ENCODE measurements at regions not wholly inside any gene's neighbourhood (a gene's known extent, or its start where the extent isn't known, plus 50 kb on each side); places are given as distances from the start of the nearest gene placed in this dataset.

- Histone ChIP-seq H3K27me3 (peaks cover 9% of the 10 kb centered on the region), H3K4me1 (peaks cover 0 to 7% of the 10 kb centered on the region in 2 donors), H3K36me3 (no peaks in the 10 kb centered on the region), H3K27ac (no peak overlapping the region), H3K4me3 (replicated peaks in 1 of 3) (no peak overlapping the region), H3K9me3 (no peaks in the 10 kb centered on the region)
- WGBS, 2 donors, result 31 to 33% methylated on average over 4 of the region's 4 CpGs
- no peak for DNase-seq
- TF ChIP-seq CTCF (IDR thresholded peaks at IDR 0.05) (no peak), POLR2A (IDR thresholded peaks at IDR 0.05) (no peak)
- intact Hi-C loops (cut with DNase I), result no loop called here
Measured at GRCh38 chr3:14601692-14602005, 49.9 kb upstream of the CCDC174 start.
